GM23248 (cell line): ENCODE measurements at regions not wholly inside any gene's neighbourhood (a gene's known extent, or its start where the extent isn't known, plus 50 kb on each side); places are given as distances from the start of the nearest gene placed in this dataset.

ENCODE experiments used
- DNase-seq: peaks from one replicate; pipeline ENCODE4 v3.0.0-alpha.2; 2015
- H2AFZ ChIP-seq: fragments of 200-600 bp; sonication (generic); 2 replicates; pipeline ENCODE4 v1.6.1; 2016; ENCODE audit warnings: antibody characterized with exemption
- H3F3A ChIP-seq: fragments of 200-600 bp; sonication (generic); 2 replicates; pipeline ENCODE4 v1.6.1; 2016; ENCODE audit warnings: mild to moderate bottlenecking, antibody characterized with exemption, mixed run types; ENCODE audit not compliant: insufficient read depth
- H3K27ac ChIP-seq: fragments of 200-600 bp; sonication (generic); 2 replicates; pipeline ENCODE4 v1.5.1; 2016; ENCODE audit warnings: mild to moderate bottlenecking
- H3K27me3 ChIP-seq: fragments of 200-600 bp; sonication (generic); replicated peaks from 2 replicates; pipeline ENCODE4 v1.6.1; 2016; ENCODE audit warnings: mild to moderate bottlenecking; ENCODE audit not compliant: insufficient read depth
- H3K36me3 ChIP-seq: fragments of 200-600 bp; sonication (generic); 2 replicates; pipeline ENCODE4 v1.6.1; 2016; ENCODE audit warnings: low read depth, mild to moderate bottlenecking
- H3K4me1 ChIP-seq: fragments of 200-600 bp; sonication (generic); 2 replicates; pipeline ENCODE4 v1.6.1; 2016; ENCODE audit warnings: mild to moderate bottlenecking; ENCODE audit not compliant: insufficient read depth
- H3K4me2 ChIP-seq: fragments of 200-600 bp; sonication (generic); one replicate; pipeline ENCODE4 v1.6.1; 2016; ENCODE audit warnings: mild to moderate bottlenecking; ENCODE audit not compliant: unreplicated experiment
- H3K4me3 ChIP-seq: fragments of 200-600 bp; sonication (generic); 2 replicates; pipeline ENCODE4 v1.5.1; 2016; ENCODE audit warnings: mild to moderate bottlenecking
- H3K79me2 ChIP-seq: fragments of 200-600 bp; sonication (generic); 2 replicates; pipeline ENCODE4 v1.6.1; 2016; ENCODE audit warnings: mild to moderate bottlenecking; ENCODE audit not compliant: insufficient read depth
- H3K9ac ChIP-seq: fragments of 200-600 bp; sonication (generic); 2 replicates; pipeline ENCODE4 v1.6.1; 2016; ENCODE audit warnings: mild to moderate bottlenecking
- H3K9me2 ChIP-seq: fragments of 200-600 bp; sonication (generic); 2 replicates; pipeline ENCODE4 v1.6.1; 2016; ENCODE audit warnings: mixed run types, mild to moderate bottlenecking, moderate library complexity; ENCODE audit not compliant: insufficient read depth
- H3K9me3 ChIP-seq: fragments of 200-600 bp; sonication (generic); one replicate; pipeline ENCODE4 v1.6.1; 2017; ENCODE audit warnings: low read depth
- H4K20me1 ChIP-seq: fragments of 200-600 bp; sonication (generic); 2 replicates; pipeline ENCODE4 v1.6.0; 2016; ENCODE audit not compliant: insufficient read depth
- EZH2 ChIP-seq: fragments of 200-600 bp; sonication (generic); IDR thresholded peaks from 2 replicates; pipeline ENCODE4 v1.6.1; 2018; ENCODE audit warnings: antibody characterized with exemption, mild to moderate bottlenecking; ENCODE audit not compliant: insufficient read depth, poor library complexity, severe bottlenecking
- EZH2phosphoT487 ChIP-seq: fragments of 200-600 bp; sonication (generic); IDR thresholded peaks from 2 replicates; pipeline ENCODE4 v1.6.1; 2018; ENCODE audit warnings: antibody characterized with exemption, moderate library complexity, mild to moderate bottlenecking, low read depth; ENCODE audit not compliant: insufficient read depth
- WGBS, 2 experiments: methylation state at CpG; one replicate each; pipeline ENCODE4 v1.1.6; 2015 to 2017; ENCODE audit warnings: low lambda C conversion rate in 2 of 2, low coverage in 1 of 2; ENCODE audit errors: missing lambda C conversion rate in 2 of 2; 5-methylcytosine and 5-hydroxymethylcytosine counted together
- in situ Hi-C: fragments of 300-500 bp; cut with MboI; formaldehyde crosslinking; loops from 2 replicates; pipeline ENCODE4 v1.15.0; 2020

GRCh38 chr1:168782559-168783116 lies 53.6 kb upstream of the DPT start:
- Histone ChIP-seq H3F3A (peaks cover 10% of the 10 kb centered on the region; the same call in 1 of the 2 replicates), H2AFZ (no peak overlapping the region), H3K36me3 (no peaks in the 10 kb centered on the region), H3K4me2 (no peak overlapping the region), H3K27ac (no peak overlapping the region), H3K27me3 (0 out of 2 replicates have a peak, but pooled peaks cover 4% of the 10 kb centered on the region), H3K9me2 (no peaks in the 10 kb centered on the region), H3K4me3 (no peak overlapping the region), H3K4me1 (peaks cover 7% of the 10 kb centered on the region; the same call in 1 of the 2 replicates), H3K9me3 (no peaks in the 10 kb centered on the region), H4K20me1 (no peaks in the 10 kb centered on the region), H3K9ac (no peak overlapping the region), H3K79me2 (no peaks in the 10 kb centered on the region)
- no peak for DNase-seq
- in situ Hi-C loops, result no loop called here
- WGBS, 2 experiments, result 82% methylated on average over 3 of the region's 3 CpGs
- TF ChIP-seq EZH2 (no peak), EZH2phosphoT487 (no peak)

GRCh38 chr1:168783458-168784210 lies 54.6 kb upstream of the DPT start:
- H3K4me2 ChIP-seq, result peak overlapping the region; percentile 54
- peak; percentile 88 for DNase-seq

GRCh38 chr1:168786476-168787330 lies 57.7 kb upstream of the DPT start:
- no peak overlapping the region for H3K4me3 ChIP-seq
- H3K4me2 ChIP-seq, result no peak overlapping the region
- in situ Hi-C loops, result no loop called here
- H3F3A ChIP-seq, result peaks cover 10% of the 10 kb centered on the region; the same call in 1 of the 2 replicates
- H3K27me3 ChIP-seq, result no peaks in the 10 kb centered on the region
- H3K9me2 ChIP-seq, result no peaks in the 10 kb centered on the region
- DNase-seq, result no peak
- no peaks in the 10 kb centered on the region for H3K79me2 ChIP-seq
- no peaks in the 10 kb centered on the region for H3K36me3 ChIP-seq
- no peak overlapping the region for H3K9ac ChIP-seq
- H4K20me1 ChIP-seq, result no peaks in the 10 kb centered on the region
- no peak overlapping the region for H2AFZ ChIP-seq
- peaks cover 7% of the 10 kb centered on the region; the same call in 1 of the 2 replicates for H3K4me1 ChIP-seq
- H3K27ac ChIP-seq, result no peak overlapping the region
- H3K9me3 ChIP-seq, result no peaks in the 10 kb centered on the region
- TF ChIP-seq EZH2 (no peak), EZH2phosphoT487 (no peak)
- WGBS, 2 experiments, result 59 to 61% methylated on average over 4 of the region's 4 CpGs

More at GRCh38 chr1:168783458-168784210, 54.6 kb upstream of the DPT start:
- WGBS, 2 experiments, result 13% methylated on average over 4 of the region's 4 CpGs
- Histone ChIP-seq H3K36me3 (no peaks in the 10 kb centered on the region), H4K20me1 (no peaks in the 10 kb centered on the region), H3K4me3 (peak overlapping the region; percentile 21; the same call in 1 of the 2 replicates), H3K9me3 (no peaks in the 10 kb centered on the region), H3F3A (peaks cover 10% of the 10 kb centered on the region; the same call in 1 of the 2 replicates), H3K9me2 (no peaks in the 10 kb centered on the region), H3K27ac (peak overlapping the region; percentile 29), H3K4me1 (peaks cover 7% of the 10 kb centered on the region; the same call in 1 of the 2 replicates), H2AFZ (no peak overlapping the region), H3K27me3 (0 out of 2 replicates have a peak, but pooled peaks cover 4% of the 10 kb centered on the region), H3K9ac (no peak overlapping the region), H3K79me2 (no peaks in the 10 kb centered on the region)
- in situ Hi-C loops, result no loop called here
- TF ChIP-seq EZH2phosphoT487, result no peak
- TF ChIP-seq EZH2, result no peak

GRCh38 chr1:168788258-168788657 lies 59.3 kb upstream of the DPT start:
- Histone ChIP-seq H3K4me2 (no peak overlapping the region), H3K27me3 (no peaks in the 10 kb centered on the region), H3K9me3 (no peaks in the 10 kb centered on the region), H3K36me3 (no peaks in the 10 kb centered on the region), H2AFZ (no peak overlapping the region), H4K20me1 (no peaks in the 10 kb centered on the region), H3K9me2 (no peaks in the 10 kb centered on the region), H3K79me2 (no peaks in the 10 kb centered on the region), H3K4me3 (no peak overlapping the region), H3F3A (peaks cover 6% of the 10 kb centered on the region; the same call in 1 of the 2 replicates), H3K4me1 (peaks cover 7% of the 10 kb centered on the region; the same call in 1 of the 2 replicates), H3K9ac (no peak overlapping the region), H3K27ac (no peak overlapping the region)
- in situ Hi-C loops, result no loop called here
- no peak for DNase-seq
- TF ChIP-seq EZH2 (no peak), EZH2phosphoT487 (no peak)
- 97 to 100% methylated on average over 1 of the region's 1 CpG for WGBS, 2 experiments
